ENCODE measurements at regions not wholly inside any gene's neighbourhood (a gene's known extent, or its start where the extent isn't known, plus 50 kb on each side); places are given as distances from the start of the nearest gene placed in this dataset.

DNA sequence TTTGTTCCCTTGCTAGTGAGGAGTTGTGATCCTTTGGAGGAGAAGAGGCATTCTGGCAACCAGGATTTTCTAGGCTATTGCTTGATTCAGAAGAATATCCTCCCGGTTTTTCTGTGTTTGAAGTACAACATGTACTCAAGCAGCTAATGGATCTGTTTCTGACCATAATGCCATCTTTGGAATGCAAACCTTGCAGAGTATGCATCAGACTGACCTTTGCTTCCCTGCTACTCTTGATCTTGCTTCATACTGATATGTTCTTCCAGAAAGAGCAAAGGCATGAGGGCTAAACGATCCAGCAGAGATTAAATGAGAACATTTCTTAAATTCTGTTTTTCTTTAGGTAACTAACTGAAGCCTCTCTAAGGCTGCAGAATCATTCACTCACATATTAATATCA is 265.4 kb upstream of the SLC7A11 start:
- Mint-ChIP-seq H3K27me3 (no peaks in the 10 kb centered on the region), H3K4me1 (ENCODE audit: unreplicated experiment) (no peaks in the 10 kb centered on the region), H3K27ac (no peak overlapping the region), H3K4me3 (no peak overlapping the region), H3K36me3 (no peaks in the 10 kb centered on the region), H3K9me3 (no peaks in the 10 kb centered on the region)
- DNase-seq (ENCODE audit: extremely low spot score, unreplicated experiment): no peak
- TF ChIP-seq, protein P1, sequence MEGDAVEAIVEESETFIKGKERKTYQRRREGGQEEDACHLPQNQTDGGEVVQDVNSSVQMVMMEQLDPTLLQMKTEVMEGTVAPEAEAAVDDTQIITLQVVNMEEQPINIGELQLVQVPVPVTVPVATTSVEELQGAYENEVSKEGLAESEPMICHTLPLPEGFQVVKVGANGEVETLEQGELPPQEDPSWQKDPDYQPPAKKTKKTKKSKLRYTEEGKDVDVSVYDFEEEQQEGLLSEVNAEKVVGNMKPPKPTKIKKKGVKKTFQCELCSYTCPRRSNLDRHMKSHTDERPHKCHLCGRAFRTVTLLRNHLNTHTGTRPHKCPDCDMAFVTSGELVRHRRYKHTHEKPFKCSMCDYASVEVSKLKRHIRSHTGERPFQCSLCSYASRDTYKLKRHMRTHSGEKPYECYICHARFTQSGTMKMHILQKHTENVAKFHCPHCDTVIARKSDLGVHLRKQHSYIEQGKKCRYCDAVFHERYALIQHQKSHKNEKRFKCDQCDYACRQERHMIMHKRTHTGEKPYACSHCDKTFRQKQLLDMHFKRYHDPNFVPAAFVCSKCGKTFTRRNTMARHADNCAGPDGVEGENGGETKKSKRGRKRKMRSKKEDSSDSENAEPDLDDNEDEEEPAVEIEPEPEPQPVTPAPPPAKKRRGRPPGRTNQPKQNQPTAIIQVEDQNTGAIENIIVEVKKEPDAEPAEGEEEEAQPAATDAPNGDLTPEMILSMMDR (conservative IDR thresholded peaks at IDR 0.05): no peak

DNA sequence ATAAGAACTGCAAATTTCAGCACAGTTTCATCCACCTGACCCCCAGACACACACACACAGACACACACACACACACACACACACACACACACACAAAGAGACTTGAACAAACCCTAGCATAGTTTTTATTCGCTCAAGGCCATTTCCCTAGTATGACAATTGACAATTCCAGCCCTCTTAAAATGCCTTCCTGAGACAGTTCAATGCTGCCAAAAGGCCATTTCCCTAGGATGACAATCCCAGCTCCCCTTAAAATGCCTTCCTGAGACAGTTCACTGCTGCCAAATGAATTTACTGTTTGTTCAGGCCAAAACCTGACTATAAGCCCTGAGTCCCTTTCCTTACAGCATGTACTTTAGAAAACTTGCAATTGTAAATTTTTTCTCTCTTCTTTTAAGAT is 259.5 kb upstream of the SLC7A11 start:
- Mint-ChIP-seq H3K4me3 (no peak overlapping the region), H3K27ac (no peak overlapping the region), H3K4me1 (ENCODE audit: unreplicated experiment) (no peaks in the 10 kb centered on the region), H3K36me3 (no peaks in the 10 kb centered on the region), H3K9me3 (peaks cover 9% of the 10 kb centered on the region), H3K27me3 (peaks cover 2% of the 10 kb centered on the region)
- TF ChIP-seq, protein P1 (conservative IDR thresholded peaks at IDR 0.05): no peak
- no peak for DNase-seq (ENCODE audit: extremely low spot score, unreplicated experiment)

DNA sequence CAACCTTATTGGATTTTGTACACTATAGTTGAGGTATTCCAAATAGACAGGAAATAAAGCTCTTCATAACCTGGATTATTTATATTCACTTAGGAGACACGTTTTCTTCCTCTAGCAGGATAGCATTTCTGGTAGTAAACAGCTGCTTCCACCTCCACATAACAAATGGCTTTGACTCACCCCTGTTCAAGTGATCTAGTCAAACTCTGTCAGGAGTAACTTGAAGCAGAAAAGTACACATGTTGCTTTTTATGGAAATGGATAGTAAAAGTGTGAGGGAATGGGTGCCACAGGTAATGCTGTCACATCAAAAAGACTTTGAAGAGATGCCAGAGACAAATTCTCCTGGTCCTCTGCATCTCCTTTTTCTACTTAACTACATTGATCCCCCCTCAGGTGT is 258.7 kb upstream of the SLC7A11 start:
- Mint-ChIP-seq H3K4me1 (ENCODE audit: unreplicated experiment) (no peaks in the 10 kb centered on the region), H3K36me3 (no peaks in the 10 kb centered on the region), H3K9me3 (peaks cover 9% of the 10 kb centered on the region), H3K4me3 (no peak overlapping the region), H3K27me3 (peaks cover 2% of the 10 kb centered on the region), H3K27ac (no peak overlapping the region)
- no peak for DNase-seq (ENCODE audit: extremely low spot score, unreplicated experiment)
- TF ChIP-seq, protein P1 (conservative IDR thresholded peaks at IDR 0.05): no peak

DNA sequence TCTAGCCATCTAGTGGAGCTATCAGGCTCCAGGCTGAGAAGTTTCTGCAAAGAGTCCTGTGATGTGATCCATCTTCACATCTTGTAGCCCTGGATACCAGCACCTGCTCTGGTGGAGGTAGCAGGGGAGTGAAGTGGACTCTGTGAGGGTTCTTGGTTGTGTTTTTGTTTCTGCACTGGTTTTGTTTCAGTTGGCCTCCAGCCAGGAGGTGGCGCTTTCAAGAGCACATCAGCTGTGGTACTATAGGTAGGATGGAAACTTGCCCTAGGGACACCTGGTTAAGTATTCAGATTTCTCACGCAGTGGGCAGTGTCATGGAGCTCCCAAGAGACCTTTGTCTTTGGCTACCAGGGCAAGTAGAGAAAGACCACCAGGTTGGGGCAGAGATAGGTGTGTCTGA is 257.5 kb upstream of the SLC7A11 start:
- no peak overlapping the region for H3K4me3 Mint-ChIP-seq
- DNase-seq (ENCODE audit: extremely low spot score, unreplicated experiment): no peak
- no peaks in the 10 kb centered on the region for H3K36me3 Mint-ChIP-seq
- TF ChIP-seq, protein P1 (conservative IDR thresholded peaks at IDR 0.05): no peak
- peaks cover 9% of the 10 kb centered on the region for H3K9me3 Mint-ChIP-seq
- H3K27me3 Mint-ChIP-seq: peaks cover 2% of the 10 kb centered on the region
- H3K27ac Mint-ChIP-seq: no peak overlapping the region
- H3K4me1 Mint-ChIP-seq (ENCODE audit: unreplicated experiment): no peaks in the 10 kb centered on the region

DNA sequence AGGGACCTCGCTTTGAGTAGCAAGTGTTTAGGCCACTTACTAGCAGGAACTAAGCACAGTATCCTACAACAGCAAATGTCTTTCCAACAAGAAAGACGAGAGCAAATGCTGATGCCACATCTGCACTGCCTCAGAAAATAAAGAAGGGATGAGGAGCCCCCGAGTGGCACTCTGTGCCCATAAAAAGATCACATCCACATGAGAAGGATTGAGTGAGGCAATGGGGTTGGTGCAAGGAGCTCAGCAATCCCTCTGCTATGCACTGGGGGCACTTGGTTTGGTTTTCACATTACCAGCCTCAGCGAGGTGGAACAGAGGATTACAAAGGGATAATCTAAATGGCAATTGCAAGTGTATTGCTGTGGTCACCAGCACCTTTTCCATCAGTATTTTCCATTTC is 252.8 kb upstream of the SLC7A11 start:
- peaks cover 2% of the 10 kb centered on the region for H3K27me3 Mint-ChIP-seq
- DNase-seq (ENCODE audit: extremely low spot score, unreplicated experiment): no peak
- TF ChIP-seq, protein P1 (conservative IDR thresholded peaks at IDR 0.05): peak; percentile 40
- peaks cover 18% of the 10 kb centered on the region for H3K9me3 Mint-ChIP-seq
- no peaks in the 10 kb centered on the region for H3K36me3 Mint-ChIP-seq
- no peak overlapping the region for H3K4me3 Mint-ChIP-seq
- no peak overlapping the region for H3K27ac Mint-ChIP-seq
- peaks cover 3% of the 10 kb centered on the region for H3K4me1 Mint-ChIP-seq (ENCODE audit: unreplicated experiment)

DNA sequence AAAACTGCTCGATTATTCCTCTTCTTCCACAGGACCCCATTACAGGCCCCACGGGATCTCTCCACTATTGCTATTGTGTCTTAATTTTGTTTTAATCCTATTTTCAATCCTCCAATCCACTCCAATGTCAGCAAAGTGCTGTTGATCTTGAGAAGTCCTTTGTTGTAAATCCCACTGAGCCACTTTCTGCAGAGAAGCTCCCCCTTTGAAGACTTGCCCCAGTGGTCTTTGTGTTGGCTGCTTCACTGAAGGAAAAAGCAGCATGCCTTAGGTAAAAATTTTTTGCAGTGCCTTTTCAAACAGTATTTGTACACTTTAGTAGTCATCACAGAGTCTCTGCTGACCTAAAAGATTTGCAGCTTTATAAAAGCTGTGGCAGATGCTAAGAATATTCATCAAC is 252.0 kb upstream of the SLC7A11 start:
- TF ChIP-seq, protein P1 (conservative IDR thresholded peaks at IDR 0.05): no peak
- DNase-seq (ENCODE audit: extremely low spot score, unreplicated experiment): no peak
- peaks cover 18% of the 10 kb centered on the region for H3K9me3 Mint-ChIP-seq
- no peak overlapping the region for H3K27ac Mint-ChIP-seq
- H3K27me3 Mint-ChIP-seq: peaks cover 2% of the 10 kb centered on the region
- no peak overlapping the region for H3K4me3 Mint-ChIP-seq
- peaks cover 3% of the 10 kb centered on the region for H3K4me1 Mint-ChIP-seq (ENCODE audit: unreplicated experiment)
- H3K36me3 Mint-ChIP-seq: no peaks in the 10 kb centered on the region

Data from type B pancreatic cell (in vitro differentiated cells).